Spleen (tissue), 11 donors: ENCODE measurements at regions not wholly inside any gene's neighbourhood (a gene's known extent, or its start where the extent isn't known, plus 50 kb on each side); places are given as distances from the start of the nearest gene placed in this dataset.

Experiments used
- DNase-seq: peaks from one replicate; pipeline ENCODE4 v3.0.0-alpha.2; 2020
- H3K27ac ChIP-seq, 8 donors: fragments of 200-600 bp; sonication (generic) in 7 of 8; 1 replicate in 4 of 8; 2 replicates in 4 of 8; pipeline versions ENCODE4 v1.5.0 to v1.8.0; 2016 to 2021; ENCODE audit warnings: inconsistent platforms in 4 of 8, mild to moderate bottlenecking in 4 of 8, moderate library complexity in 1 of 8
- H3K27me3 ChIP-seq, 7 donors: fragments of 200-600 bp; sonication (generic) in 6 of 7; replicated peaks in 1 of 7; 1 replicate in 4 of 7; 2 replicates in 3 of 7; pipeline versions ENCODE4 v1.5.0 to v1.8.0; 2016 to 2021; ENCODE audit warnings: inconsistent platforms in 3 of 7, mild to moderate bottlenecking in 1 of 7
- H3K36me3 ChIP-seq, 6 donors: fragments of 200-600 bp; sonication (generic) in 5 of 6; 1 replicate in 4 of 6; 2 replicates in 2 of 6; pipeline versions ENCODE4 v1.5.0 to v1.8.0; 2016 to 2021; ENCODE audit warnings: inconsistent platforms in 2 of 6
- H3K4me1 ChIP-seq, 6 donors: fragments of 200-600 bp; sonication (generic) in 5 of 6; 1 replicate in 3 of 6; 2 replicates in 3 of 6; pipeline versions ENCODE4 v1.5.0 to v1.8.0; 2016 to 2021; ENCODE audit warnings: inconsistent platforms in 3 of 6
- H3K4me3 ChIP-seq, 8 donors: fragments of 200-600 bp; sonication (generic) in 7 of 8; 1 replicate in 4 of 8; 2 replicates in 4 of 8; pipeline versions ENCODE4 v1.5.0 to v1.8.0; 2016 to 2021; ENCODE audit warnings: inconsistent platforms in 4 of 8, mild to moderate bottlenecking in 4 of 8, moderate library complexity in 2 of 8
- H3K9me3 ChIP-seq, 8 donors: fragments of 200-600 bp; sonication (generic) in 7 of 8; 1 replicate in 4 of 8; 2 replicates in 4 of 8; pipeline versions ENCODE4 v1.5.0 to v1.8.0; 2016 to 2021; ENCODE audit warnings: inconsistent platforms in 4 of 8
- CTCF ChIP-seq, 11 experiments: fragments of 200-600 bp in 7 of 11; fragments of 450-650 bp in 4 of 11; sonication (generic) in 4 of 11; IDR thresholded peaks in 8 of 11; conservative IDR thresholded peaks in 3 of 11; 1 replicate in 7 of 11; 2 replicates in 4 of 11; pipeline versions ENCODE4 v1.4.0 to v1.8.0; 2016 to 2021; ENCODE audit warnings: antibody characterized with exemption in 11 of 11, inconsistent platforms in 4 of 11, mild to moderate bottlenecking in 1 of 11
- POLR2A ChIP-seq, 3 donors: fragments of 450-650 bp; IDR thresholded peaks; one replicate each; pipeline ENCODE4 v1.5.1; 2017; ENCODE audit warnings: antibody characterized with exemption in 3 of 3, mild to moderate bottlenecking in 1 of 3
- POLR2AphosphoS5 ChIP-seq, 3 donors: sonication (generic); formaldehyde crosslinking; IDR thresholded peaks; one replicate each; pipeline ENCODE4 v1.5.1; 2017; ENCODE audit warnings: antibody characterized with exemption in 3 of 3
- WGBS, 5 donors: extraction: QIAGEN DNeasy Blood & Tissue Kit in 3 of 5; methylation state at CpG; one replicate each; pipeline versions ENCODE4 v1.1.5 to v1.1.7; 2013 to 2018; 5-methylcytosine and 5-hydroxymethylcytosine counted together
- intact Hi-C: fragments of 100-400 bp; cut with DNase I; formaldehyde crosslinking; loops from one replicate; pipeline ENCODE4 v1.15.0; 2023; ENCODE audit warnings: low total_unique reads
- donor health status: healthy with polysubstance abuse.
- donor health status: DM: no; HTN: no; CAD: no; lungs with moderate emphysema.
- donor health status: DM: no; HTN: no; CAD: no.
- donor health status: Bipolar disorder and iron deficiency.
- donor health status: healthy.
- donor health status: DM: no; HTN: no; CAD: no.
- donor health status: DM: yes; HTN: yes; CAD: no.

GRCh38 chr3:161990036-161990435, 493.4 kb downstream of the OTOL1 start:
- WGBS, 5 donors, result 92 to 93% (median 92%) methylated on average over 3 of the region's 3 CpGs
- intact Hi-C loops, result no loop called here
- Histone ChIP-seq H3K27ac (no peak overlapping the region), H3K36me3 (no peaks in the 10 kb centered on the region), H3K9me3 (no peaks in the 10 kb centered on the region), H3K4me1 (no peaks in the 10 kb centered on the region), H3K27me3 (no peaks in the 10 kb centered on the region), H3K4me3 (no peak overlapping the region)
- DNase-seq, result no peak
- TF ChIP-seq POLR2A (IDR thresholded peaks at IDR 0.05), result no peak
- no peak for TF ChIP-seq CTCF (IDR thresholded peaks at IDR 0.05 in 8 of 11, conservative IDR thresholded peaks at IDR 0.05 in 3 of 11)
- no peak for TF ChIP-seq POLR2AphosphoS5 (IDR thresholded peaks at IDR 0.05)

- Histone ChIP-seq H3K4me3 (no peak overlapping the region), H3K27me3 (no peaks in the 10 kb centered on the region), H3K9me3 (peaks cover 0 to 2% (median 0%) of the 10 kb centered on the region in 8 donors), H3K27ac (no peak overlapping the region), H3K36me3 (no peaks in the 10 kb centered on the region), H3K4me1 (no peaks in the 10 kb centered on the region)
- intact Hi-C loops, result no loop called here
- 78 to 92% (median 83%) methylated on average over 4 of the region's 4 CpGs for WGBS, 5 donors
- TF ChIP-seq POLR2A (IDR thresholded peaks at IDR 0.05), result no peak
- no peak for TF ChIP-seq POLR2AphosphoS5 (IDR thresholded peaks at IDR 0.05)
- no peak for TF ChIP-seq CTCF (IDR thresholded peaks at IDR 0.05 in 8 of 11, conservative IDR thresholded peaks at IDR 0.05 in 3 of 11)
- no peak for DNase-seq
These were observed 495.4 kb downstream of the OTOL1 start for GRCh38 chr3:161991901-161992540.

GRCh38 chr3:161999846-162000245, 503.2 kb downstream of the OTOL1 start:
- TF ChIP-seq POLR2A (IDR thresholded peaks at IDR 0.05), result no peak
- no peak for TF ChIP-seq POLR2AphosphoS5 (IDR thresholded peaks at IDR 0.05)
- TF ChIP-seq CTCF (IDR thresholded peaks at IDR 0.05 in 8 of 11, conservative IDR thresholded peaks at IDR 0.05 in 3 of 11), result no peak
- no peak for DNase-seq
- Histone ChIP-seq H3K4me1 (no peaks in the 10 kb centered on the region), H3K27me3 (no peaks in the 10 kb centered on the region), H3K9me3 (peaks cover 0 to 62% (median 48%) of the 10 kb centered on the region in 8 donors), H3K4me3 (no peak overlapping the region), H3K36me3 (no peaks in the 10 kb centered on the region), H3K27ac (no peak overlapping the region)
- intact Hi-C loops, result no loop called here
- WGBS, 5 donors, result 73 to 86% (median 76%) methylated on average over 2 of the region's 2 CpGs

- H3K9me3 ChIP-seq, result peaks cover 0 to 7% (median under 1%) of the 10 kb centered on the region in 8 donors
- no peak overlapping the region for H3K27ac ChIP-seq
- no peak overlapping the region for H3K4me3 ChIP-seq
- DNase-seq, result no peak
- WGBS, 5 donors, result 51 to 74% (median 57%) methylated on average over 2 of the region's 2 CpGs
- no peaks in the 10 kb centered on the region for H3K36me3 ChIP-seq
- no peaks in the 10 kb centered on the region for H3K4me1 ChIP-seq
- no peak for TF ChIP-seq POLR2A (IDR thresholded peaks at IDR 0.05)
- intact Hi-C loops, result no loop called here
- no peaks in the 10 kb centered on the region for H3K27me3 ChIP-seq
These were observed 511.1 kb downstream of the OTOL1 start for GRCh38 chr3:162007722-162008121.
